Keratinocyte (primary cell): ENCODE measurements at regions not wholly inside any gene's neighbourhood (a gene's known extent, or its start where the extent isn't known, plus 50 kb on each side); places are given as distances from the start of the nearest gene placed in this dataset.

ENCODE experiments used
- DNase-seq: peaks from one replicate; pipeline ENCODE4 v3.0.0-alpha.2; 2011; ENCODE audit warnings: low read depth, missing footprints, low spot score
- FAIRE-seq: peaks from 2 replicates; lab custom pipeline; 2011; peaks lifted over from hg19 to GRCh38; lab: Jason Lieb, UNC
- H2AFZ ChIP-seq: 2 replicates; pipeline ENCODE4 v1.6.0; 2012; ENCODE audit warnings: low read length, control low read depth, inconsistent platforms; ENCODE audit not compliant: control insufficient read depth
- H3K27ac ChIP-seq: 2 replicates; pipeline ENCODE4 v1.5.1; 2011; ENCODE audit warnings: low read length; ENCODE audit not compliant: control insufficient read depth, insufficient read depth
- H3K27me3 ChIP-seq: 3 replicates; pipeline ENCODE4 v1.6.0; 2011; ENCODE audit warnings: low read length; ENCODE audit not compliant: control insufficient read depth, insufficient read depth; ENCODE audit errors: extremely low read depth
- H3K36me3 ChIP-seq, 2 experiments: 2 replicates in 1 of 2; 3 replicates in 1 of 2; pipeline ENCODE4 v1.5.1; 2011; ENCODE audit warnings: low read length in 2 of 2, mild to moderate bottlenecking in 1 of 2; ENCODE audit not compliant: control insufficient read depth in 2 of 2, insufficient read depth in 2 of 2; ENCODE audit errors: extremely low read depth in 1 of 2
- H3K4me1 ChIP-seq: 3 replicates; pipeline ENCODE4 v1.5.1; 2011; ENCODE audit warnings: low read length; ENCODE audit not compliant: control insufficient read depth, insufficient read depth; ENCODE audit errors: extremely low read depth
- H3K4me2 ChIP-seq: 3 replicates; pipeline ENCODE4 v1.6.0; 2011; ENCODE audit warnings: low read depth, low read length; ENCODE audit not compliant: control insufficient read depth, insufficient read depth; ENCODE audit errors: extremely low read depth
- H3K4me3 ChIP-seq, 3 experiments: fragments of 200-600 bp in 1 of 3; sonication (generic) in 1 of 3; 2 replicates in 2 of 3; 3 replicates in 1 of 3; pipeline ENCODE4 v1.5.1; 2011 to 2016; ENCODE audit warnings: low read length in 3 of 3, mild to moderate bottlenecking in 3 of 3, control low read depth in 2 of 3, inconsistent platforms in 1 of 3, low read depth in 1 of 3, mixed read lengths in 1 of 3, mixed run types in 1 of 3, moderate library complexity in 1 of 3; ENCODE audit not compliant: control insufficient read depth in 2 of 3, insufficient read depth in 2 of 3; ENCODE audit errors: extremely low read depth in 1 of 3
- H3K79me2 ChIP-seq: 2 replicates; pipeline ENCODE4 v1.6.0; 2012; ENCODE audit warnings: low read length; ENCODE audit not compliant: control insufficient read depth, insufficient read depth
- H3K9ac ChIP-seq: 3 replicates; pipeline ENCODE4 v1.6.0; 2011; ENCODE audit warnings: low read length; ENCODE audit not compliant: control insufficient read depth, insufficient read depth; ENCODE audit errors: extremely low read depth
- H3K9me1 ChIP-seq: 3 replicates; pipeline ENCODE4 v1.6.0; 2011; ENCODE audit warnings: low read length; ENCODE audit not compliant: control insufficient read depth, insufficient read depth; ENCODE audit errors: extremely low read depth
- H3K9me3 ChIP-seq: 2 replicates; pipeline ENCODE4 v1.5.1; 2012; ENCODE audit warnings: low read depth, low read length; ENCODE audit not compliant: control insufficient read depth
- H4K20me1 ChIP-seq: 3 replicates; pipeline ENCODE4 v1.6.0; 2011; ENCODE audit warnings: low read length; ENCODE audit not compliant: control insufficient read depth, insufficient read depth; ENCODE audit errors: extremely low read depth
- EZH2 ChIP-seq: IDR thresholded peaks from one replicate; pipeline ENCODE4 v1.6.1; 2012; ENCODE audit warnings: inconsistent platforms, mild to moderate bottlenecking, low read length, moderate library complexity
- dilution Hi-C: fragments of 300-500 bp; cut with MboI; formaldehyde crosslinking; loops from one replicate; pipeline ENCODE4 v1.7.0; 2020; ENCODE audit warnings: low sequenced_read_pairs; ENCODE audit not compliant: extremely low pct_ligation_motif_present
- TF ChIP-seq, protein P1 (sequence below), 3 experiments: IDR thresholded peaks in 1 of 3; conservative IDR thresholded peaks in 1 of 3; optimal IDR thresholded peaks in 1 of 3; 2 replicates in 2 of 3; 3 replicates in 1 of 3; pipeline versions ENCODE3 to v1.5.1; 2011; ENCODE audit warnings: low read length in 3 of 3, mild to moderate bottlenecking in 3 of 3, moderate library complexity in 2 of 3, control low read depth in 1 of 3, inconsistent platforms in 1 of 3; ENCODE audit not compliant: insufficient read depth in 2 of 3; ENCODE audit errors: extremely low read depth in 1 of 3

DNA sequence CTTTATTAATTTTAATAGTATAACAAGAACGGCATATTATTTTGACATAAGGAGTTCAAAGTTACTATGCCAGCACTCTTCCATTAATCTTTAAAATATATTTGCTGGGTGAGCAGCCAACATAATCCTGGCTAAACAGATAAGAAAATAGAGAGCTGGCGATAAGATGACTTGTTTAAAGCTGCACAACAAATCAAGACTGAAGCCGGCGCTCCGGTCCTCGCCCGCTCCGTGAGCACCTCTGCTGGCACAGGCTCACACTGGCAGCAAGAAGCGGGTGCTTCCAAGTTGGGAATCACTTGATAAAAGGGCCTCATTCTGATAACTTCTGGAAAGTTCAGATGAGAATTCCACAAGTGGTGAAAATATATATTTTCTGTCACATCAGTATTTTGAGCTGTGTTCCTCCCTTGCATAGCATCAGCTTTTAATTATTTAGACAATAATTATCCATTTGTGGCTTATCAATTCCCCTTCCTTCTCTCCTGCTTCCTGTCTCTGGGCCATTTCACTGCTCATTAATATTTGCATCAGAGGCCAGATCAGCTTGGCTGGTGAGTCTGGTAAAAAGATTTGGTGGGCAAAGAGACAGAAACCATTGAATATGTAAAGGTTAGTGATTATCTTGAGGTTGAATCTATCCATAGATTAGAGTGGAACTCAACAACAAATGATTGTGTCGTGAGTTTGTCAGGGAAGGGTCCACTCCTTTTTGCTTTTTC, 205.3 kb downstream of the MZT1 start:
- Histone ChIP-seq H3K79me2 (no peaks in the 10 kb centered on the region), H3K9me3 (no peaks in the 10 kb centered on the region), H3K4me3 (peak overlapping the region in 2 of 3 experiments; percentile 25 to 33), H3K27me3 (no peaks in the 10 kb centered on the region), H2AFZ (peak overlapping the region; percentile 92), H3K27ac (no peak overlapping the region), H3K36me3 (no peaks in the 10 kb centered on the region), H3K4me1 (no peaks in the 10 kb centered on the region), H4K20me1 (no peaks in the 10 kb centered on the region), H3K9me1 (no peaks in the 10 kb centered on the region), H3K4me2 (peak overlapping the region; percentile 79), H3K9ac (no peak overlapping the region)
- dilution Hi-C loops, result no loop called here
- TF ChIP-seq, protein P1, sequence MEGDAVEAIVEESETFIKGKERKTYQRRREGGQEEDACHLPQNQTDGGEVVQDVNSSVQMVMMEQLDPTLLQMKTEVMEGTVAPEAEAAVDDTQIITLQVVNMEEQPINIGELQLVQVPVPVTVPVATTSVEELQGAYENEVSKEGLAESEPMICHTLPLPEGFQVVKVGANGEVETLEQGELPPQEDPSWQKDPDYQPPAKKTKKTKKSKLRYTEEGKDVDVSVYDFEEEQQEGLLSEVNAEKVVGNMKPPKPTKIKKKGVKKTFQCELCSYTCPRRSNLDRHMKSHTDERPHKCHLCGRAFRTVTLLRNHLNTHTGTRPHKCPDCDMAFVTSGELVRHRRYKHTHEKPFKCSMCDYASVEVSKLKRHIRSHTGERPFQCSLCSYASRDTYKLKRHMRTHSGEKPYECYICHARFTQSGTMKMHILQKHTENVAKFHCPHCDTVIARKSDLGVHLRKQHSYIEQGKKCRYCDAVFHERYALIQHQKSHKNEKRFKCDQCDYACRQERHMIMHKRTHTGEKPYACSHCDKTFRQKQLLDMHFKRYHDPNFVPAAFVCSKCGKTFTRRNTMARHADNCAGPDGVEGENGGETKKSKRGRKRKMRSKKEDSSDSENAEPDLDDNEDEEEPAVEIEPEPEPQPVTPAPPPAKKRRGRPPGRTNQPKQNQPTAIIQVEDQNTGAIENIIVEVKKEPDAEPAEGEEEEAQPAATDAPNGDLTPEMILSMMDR (optimal IDR thresholded peaks at IDR 0.05 in 1 of 3, IDR thresholded peaks at IDR 0.05 in 1 of 3, conservative IDR thresholded peaks at IDR 0.05 in 1 of 3; ENCODE audit: extremely low read depth in 1 of 3, insufficient read depth in 2 of 3, low read length in 3 of 3), result peak in 2 of 3 experiments; percentile 35 to 37
- TF ChIP-seq EZH2, result no peak
- FAIRE-seq, result no peak
- no peak for DNase-seq

DNA sequence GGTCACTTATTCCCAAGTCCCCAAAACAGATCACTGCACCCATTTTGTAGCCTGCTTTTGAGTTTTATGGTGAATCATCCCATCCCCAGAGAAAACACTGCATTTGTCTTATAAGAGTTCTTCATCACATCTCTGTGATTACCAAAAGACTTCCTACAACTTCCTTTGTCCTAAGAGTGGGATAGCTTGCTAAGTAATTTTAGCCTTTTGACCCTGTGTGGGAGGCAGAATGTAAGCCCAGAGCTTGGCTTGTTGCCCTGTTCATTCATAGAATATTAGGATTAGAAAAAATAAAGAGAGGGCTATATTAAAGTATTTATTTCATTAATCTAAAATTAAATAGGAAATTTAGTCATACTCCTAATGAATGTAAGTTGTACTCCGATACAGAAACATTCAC, 213.3 kb downstream of the MZT1 start:
- DNase-seq (no peak), FAIRE-seq (no peak)
- no peak overlapping the region for H3K4me2 ChIP-seq
- TF ChIP-seq, protein P1 (optimal IDR thresholded peaks at IDR 0.05 in 1 of 3, IDR thresholded peaks at IDR 0.05 in 1 of 3, conservative IDR thresholded peaks at IDR 0.05 in 1 of 3; ENCODE audit: extremely low read depth in 1 of 3, insufficient read depth in 2 of 3, low read length in 3 of 3), result no peak
- no peak for TF ChIP-seq EZH2
- dilution Hi-C loops, result no loop called here
- H2AFZ ChIP-seq, result no peak overlapping the region
- no peaks in the 10 kb centered on the region for H3K9me3 ChIP-seq
- H4K20me1 ChIP-seq, result no peaks in the 10 kb centered on the region
- no peak overlapping the region for H3K9ac ChIP-seq
- H3K9me1 ChIP-seq, result no peaks in the 10 kb centered on the region
- no peak overlapping the region for H3K27ac ChIP-seq
- H3K4me1 ChIP-seq, result no peaks in the 10 kb centered on the region
- H3K27me3 ChIP-seq, result no peaks in the 10 kb centered on the region
- H3K36me3 ChIP-seq, result no peaks in the 10 kb centered on the region
- no peak overlapping the region for H3K4me3 ChIP-seq
- H3K79me2 ChIP-seq, result no peaks in the 10 kb centered on the region
